H54 (cell line): ENCODE measurements at regions not wholly inside any gene's neighbourhood (a gene's known extent, or its start where the extent isn't known, plus 50 kb on each side); places are given as distances from the start of the nearest gene placed in this dataset.

Experiments used
- DNase-seq: peaks from one replicate; pipeline ENCODE4 v3.0.0; 2011; ENCODE audit warnings: low spot score, mixed read lengths; ENCODE audit not compliant: insufficient read length
- FAIRE-seq: peaks from 3 replicates; lab custom pipeline; 2011; peaks lifted over from hg19 to GRCh38; lab: Jason Lieb, UNC
- POLR2A ChIP-seq: IDR thresholded peaks from 2 replicates; pipeline ENCODE4 v1.6.1; 2011; ENCODE audit warnings: low read depth, mild to moderate bottlenecking, low read length

DNA sequence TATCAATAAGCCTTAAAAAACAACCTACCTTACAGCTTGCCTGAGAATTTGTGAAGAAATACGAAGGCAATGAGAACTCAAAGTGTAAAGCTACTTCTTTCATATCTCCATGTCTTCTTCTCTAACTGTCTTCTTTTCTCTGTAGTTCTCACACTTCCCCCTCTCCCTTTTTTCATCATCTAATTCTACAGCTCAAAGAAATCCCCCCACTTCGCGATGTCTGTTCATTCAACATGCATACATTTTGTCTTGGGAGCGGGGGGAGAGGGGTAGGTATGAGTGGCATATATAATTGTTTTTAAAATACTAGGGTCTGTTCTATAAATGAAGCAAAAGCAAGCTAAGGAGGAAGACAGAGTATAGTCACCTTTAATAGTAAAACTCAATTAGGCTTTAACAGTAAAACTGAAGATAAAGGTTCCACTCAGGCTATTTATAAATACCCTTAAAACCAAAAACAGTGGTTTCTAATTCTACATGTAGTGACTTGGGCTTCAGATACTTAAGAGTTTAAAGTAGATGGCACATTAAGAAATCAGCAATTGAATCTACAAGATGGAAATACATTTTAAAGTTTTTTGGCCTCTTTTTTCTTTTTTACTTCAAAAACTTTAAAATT, 106.9 kb downstream of the KLF12 start:
- DNase-seq (no peak), FAIRE-seq (no peak)
- no peak for TF ChIP-seq POLR2A

DNA sequence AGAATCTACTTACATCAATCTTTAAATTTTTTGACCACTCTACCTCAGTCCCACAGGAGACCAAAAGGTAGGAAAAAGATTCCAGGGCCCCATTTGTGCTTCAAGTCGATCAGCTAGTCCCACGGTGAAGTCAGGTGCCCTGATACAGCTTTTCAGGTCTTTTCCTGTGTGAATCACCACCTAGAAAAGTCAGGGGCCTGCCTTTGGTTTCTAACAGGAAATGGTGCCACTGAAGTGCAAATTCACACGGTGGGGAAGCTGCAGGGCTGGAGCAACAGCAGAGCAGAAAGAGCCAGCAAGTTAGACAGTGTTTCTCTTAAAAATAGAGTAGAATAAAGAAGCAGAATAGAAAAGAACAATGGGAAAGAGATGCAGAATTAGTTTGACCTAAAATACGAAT, 107.5 kb downstream of the KLF12 start:
- DNase-seq (no peak), FAIRE-seq (no peak)
- no peak for TF ChIP-seq POLR2A

DNA sequence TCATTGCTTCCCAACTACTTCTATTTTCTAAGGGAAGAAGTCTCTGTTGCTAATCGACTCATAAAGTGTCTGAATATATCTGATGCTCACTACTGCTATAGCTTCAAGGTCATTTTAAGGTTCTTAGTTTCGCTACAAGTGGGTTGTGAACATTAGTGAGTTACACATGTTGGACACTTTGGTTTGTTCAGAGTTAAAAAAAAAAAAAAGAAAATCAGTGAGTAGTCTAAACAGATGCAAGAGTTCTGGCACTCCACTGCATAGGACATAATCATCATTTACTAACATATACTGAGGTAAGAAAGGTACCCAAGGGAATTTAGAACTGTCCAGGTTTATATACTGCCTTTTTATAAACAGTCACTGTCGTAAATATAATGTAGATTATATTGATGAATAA, 108.8 kb downstream of the KLF12 start:
- TF ChIP-seq POLR2A, result no peak
- FAIRE-seq, result no peak
- DNase-seq, result no peak

DNA sequence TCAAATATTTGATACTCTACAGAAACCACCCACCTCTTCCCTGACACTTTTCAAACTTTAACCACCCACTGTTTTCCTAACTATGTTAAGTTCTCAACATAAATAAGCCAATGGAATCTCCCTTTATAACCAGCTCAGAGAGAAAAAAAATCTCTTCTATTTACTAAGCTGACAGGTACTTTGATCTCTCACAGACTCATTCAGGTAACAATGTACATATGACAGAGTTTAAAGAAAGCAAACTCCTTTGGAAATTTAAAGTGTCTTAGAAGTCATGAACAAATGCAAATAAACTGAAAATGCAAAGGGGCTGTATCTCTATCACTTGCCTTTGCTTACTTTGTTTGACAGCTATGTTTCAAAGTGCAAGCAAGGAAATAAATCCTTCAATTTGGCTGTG, 109.3 kb downstream of the KLF12 start:
- no peak for TF ChIP-seq POLR2A
- DNase-seq (no peak), FAIRE-seq (no peak)

DNA sequence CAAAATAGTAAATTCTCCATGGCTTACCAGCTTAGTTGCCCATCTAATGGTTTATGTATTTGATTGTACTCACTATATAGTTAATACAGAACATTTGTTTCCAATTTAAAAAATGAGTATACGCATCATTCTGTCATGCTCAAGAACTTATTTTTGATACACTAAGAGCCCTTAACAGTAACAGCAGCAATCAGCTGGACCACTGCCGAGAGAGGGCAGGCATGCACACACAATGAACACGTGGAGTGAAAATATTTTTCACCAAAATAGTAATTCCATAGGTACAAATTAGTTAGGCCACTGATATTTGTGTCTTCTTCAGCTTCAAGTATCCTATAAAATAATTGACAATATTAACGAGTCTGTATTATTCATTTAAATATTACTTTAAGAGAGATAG, 109.9 kb downstream of the KLF12 start:
- no peak for TF ChIP-seq POLR2A
- no peak for DNase-seq
- FAIRE-seq, result no peak

DNA sequence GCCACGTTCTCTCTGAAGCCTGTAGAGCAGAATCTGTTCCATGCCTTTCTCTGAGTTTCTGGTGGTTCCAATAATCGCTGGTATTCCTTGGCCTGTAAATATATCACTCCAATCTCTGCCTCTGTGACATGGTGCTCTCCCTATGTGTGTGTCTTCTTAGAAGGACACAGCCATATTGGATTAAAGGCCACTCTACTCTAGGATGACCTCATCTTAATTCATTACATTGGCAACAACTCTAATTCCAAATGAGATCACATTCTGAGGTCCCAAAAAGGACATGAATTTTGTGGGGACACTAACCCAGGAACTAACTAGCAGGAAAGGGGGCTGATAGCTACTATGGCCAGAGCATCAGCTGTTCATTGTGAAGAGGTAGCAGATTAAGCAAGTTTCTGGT, 110.7 kb downstream of the KLF12 start:
- FAIRE-seq (no peak), DNase-seq (no peak)
- TF ChIP-seq POLR2A, result no peak

DNA sequence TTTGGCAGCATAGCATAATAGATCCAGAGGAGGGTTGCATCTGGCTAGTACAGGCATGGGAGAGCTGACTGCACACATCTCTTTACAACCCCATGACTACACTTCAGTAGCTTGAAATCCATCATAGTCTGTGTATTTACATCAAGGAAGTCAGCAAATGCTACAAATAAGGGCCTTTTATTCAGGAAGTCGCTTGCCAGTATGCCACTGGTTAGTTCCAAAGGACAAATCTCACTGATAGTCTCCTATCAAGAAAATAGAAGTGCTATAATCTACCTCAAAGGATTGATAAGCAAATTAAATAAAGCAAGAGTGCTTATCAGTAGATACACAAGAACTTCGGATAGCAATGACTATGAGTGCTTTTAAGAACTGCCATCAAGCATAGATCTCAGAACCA, 112.7 kb downstream of the KLF12 start:
- FAIRE-seq (no peak), DNase-seq (no peak)
- TF ChIP-seq POLR2A, result no peak

DNA sequence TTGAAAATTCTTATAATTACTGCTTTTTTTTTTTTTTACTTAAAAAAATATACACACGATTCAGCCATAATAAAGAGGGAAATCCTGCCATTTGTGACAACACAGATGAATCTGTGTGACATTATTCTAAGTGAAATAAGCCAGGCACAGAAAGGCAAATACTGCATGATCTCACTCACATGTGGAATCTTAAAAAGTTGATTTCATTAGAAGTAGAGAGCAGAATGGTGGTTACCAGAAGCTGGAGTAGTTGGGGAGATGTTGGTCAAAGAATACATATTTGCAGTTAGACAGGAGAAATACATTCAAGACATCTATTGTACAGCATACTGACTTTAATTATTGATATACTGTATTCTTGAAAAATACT, 116.2 kb downstream of the KLF12 start:
- TF ChIP-seq POLR2A, result no peak
- DNase-seq (no peak), FAIRE-seq (peak; percentile 45)

DNA sequence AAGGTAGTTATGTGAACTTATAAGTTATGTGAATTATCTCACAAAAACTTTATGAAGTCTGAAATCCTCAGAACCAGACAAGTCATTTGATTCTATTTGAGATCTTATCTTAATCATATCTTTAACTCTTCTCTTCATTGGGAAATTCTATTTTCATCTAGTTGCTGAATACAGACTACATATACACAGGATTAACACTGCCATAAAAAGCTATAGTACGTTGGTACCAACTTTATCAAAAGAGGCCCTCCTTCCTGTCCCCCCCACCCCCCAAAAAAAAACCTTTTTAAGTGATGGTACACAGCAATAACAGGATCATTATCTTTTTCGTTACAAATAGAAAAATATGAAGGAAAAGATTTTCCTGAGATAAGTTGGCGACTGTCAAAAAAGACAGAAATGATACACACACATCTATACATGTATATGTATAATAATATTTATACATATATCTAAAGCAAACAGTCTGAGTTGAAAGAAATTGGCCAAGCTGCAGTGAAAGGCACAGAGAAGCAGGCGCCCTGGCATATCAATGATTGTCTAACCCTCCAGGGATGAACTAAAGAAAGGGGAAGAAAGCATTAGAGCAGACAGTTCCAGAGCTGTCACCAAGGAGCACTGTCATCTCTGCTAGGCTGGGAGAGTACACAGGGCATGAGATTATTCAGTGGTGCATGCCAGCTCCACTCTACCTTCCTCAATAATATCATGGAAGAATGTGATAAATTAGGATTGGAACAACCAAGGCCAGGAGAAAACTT, 116.7 kb downstream of the KLF12 start:
- no peak for FAIRE-seq
- no peak for TF ChIP-seq POLR2A
- DNase-seq, result no peak

DNA sequence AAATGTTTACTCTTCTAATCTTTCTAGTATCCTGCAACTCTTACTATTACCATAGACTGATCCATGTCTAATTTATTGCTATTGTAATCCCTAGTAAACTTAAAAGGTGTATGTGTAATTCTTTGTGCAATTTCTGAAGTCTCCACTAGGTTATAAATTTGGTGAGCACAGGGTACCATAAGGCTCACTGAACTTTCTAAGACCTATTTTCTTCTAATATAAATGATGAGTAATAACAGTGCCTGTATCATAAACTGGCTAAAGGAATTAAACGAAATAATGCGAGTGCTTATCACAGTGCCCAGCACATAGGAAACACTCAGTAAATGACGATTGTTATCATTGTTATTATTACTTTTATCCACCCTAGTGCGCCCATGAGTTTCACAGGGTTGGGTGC, 119.1 kb downstream of the KLF12 start:
- no peak for FAIRE-seq
- no peak for TF ChIP-seq POLR2A

DNA sequence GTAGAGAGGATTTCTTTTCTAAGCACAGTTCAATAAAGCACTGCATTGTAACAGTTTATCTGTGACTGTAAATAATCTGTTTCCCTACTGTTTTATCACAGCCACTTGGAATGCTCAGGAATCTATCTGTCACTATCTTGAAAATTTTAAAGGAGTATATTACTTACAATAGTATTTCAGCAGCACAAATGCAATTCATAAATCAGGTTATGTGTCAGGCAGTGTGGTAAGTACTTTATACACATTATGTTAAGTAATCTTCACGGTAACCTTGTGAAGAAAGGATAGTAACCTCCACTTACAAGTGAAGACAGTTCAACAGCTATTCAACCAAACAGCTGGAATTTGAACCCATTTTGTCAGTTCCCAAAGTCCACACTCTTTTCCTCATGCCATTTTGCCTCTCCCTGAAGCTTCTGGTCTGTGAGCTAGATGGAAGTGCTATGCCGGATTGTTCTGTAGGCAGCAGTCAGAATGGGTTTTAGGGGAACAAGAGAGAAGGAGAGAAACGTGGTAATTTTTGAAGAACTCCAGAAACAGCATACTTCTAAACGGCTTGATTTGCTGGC, 125.0 kb downstream of the KLF12 start:
- FAIRE-seq (peak; percentile 75), DNase-seq (no peak)
- no peak for TF ChIP-seq POLR2A

More for the DNA sequence above, 119.1 kb downstream of the KLF12 start:
- no peak for DNase-seq

DNA sequence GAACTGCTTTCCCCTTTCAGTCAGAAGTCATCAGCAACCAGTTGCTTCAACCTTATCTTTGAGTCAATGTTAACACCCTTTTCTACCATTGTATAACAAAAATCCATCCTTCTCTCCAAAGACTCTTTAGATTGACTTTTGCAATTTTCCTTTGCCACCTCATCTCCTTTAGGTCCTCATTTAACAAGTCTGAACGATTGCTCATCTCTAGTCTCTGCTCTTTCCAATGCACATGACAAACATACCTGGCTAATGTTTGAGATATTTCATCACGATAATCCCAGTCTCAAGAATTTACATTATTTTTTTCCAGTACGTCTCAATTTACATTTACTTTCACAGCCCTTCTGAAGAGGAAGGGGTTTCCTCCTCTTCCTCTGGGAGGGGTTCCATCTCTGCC, 127.5 kb downstream of the KLF12 start:
- no peak for FAIRE-seq

DNA sequence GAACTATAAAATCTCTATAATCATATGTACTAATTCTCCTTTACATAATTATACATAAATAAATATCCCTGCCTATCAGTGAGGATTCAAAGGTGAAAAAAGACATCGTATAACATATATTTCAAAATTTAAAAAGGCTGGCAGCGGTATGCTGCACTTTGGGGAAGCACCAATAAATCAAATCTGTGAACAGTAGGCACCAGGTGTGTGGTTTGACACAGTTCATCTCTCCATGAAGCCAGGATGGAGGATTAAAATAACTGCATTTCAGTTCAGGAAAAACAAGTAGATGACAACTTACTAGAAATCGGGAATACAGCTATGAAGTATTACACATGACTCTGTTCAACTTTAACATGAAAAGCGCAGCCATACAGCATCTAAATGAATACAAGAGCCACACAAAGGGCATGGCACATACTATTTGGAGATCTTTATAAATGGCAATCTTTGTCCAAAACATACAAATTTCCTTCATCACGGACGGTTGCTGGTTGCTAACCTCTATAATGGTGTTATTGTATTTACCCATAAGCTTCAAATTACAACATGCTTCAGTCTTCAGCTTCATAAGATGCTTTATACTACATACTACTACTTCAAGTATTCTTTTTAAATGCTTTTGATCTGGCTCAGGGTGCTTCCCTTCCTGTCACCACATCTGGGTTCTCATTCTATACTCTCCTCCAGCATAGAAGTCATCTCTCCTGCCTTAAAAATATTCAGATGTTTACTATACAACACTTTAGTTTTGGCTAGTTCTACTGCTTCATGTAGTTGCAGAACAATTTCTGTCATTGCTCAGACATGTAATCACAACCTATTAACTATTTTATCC, 128.7 kb downstream of the KLF12 start:
- TF ChIP-seq POLR2A, result no peak
- no peak for DNase-seq
- FAIRE-seq, result no peak

More for the DNA sequence above, 127.5 kb downstream of the KLF12 start:
- no peak for TF ChIP-seq POLR2A
- DNase-seq, result no peak

DNA sequence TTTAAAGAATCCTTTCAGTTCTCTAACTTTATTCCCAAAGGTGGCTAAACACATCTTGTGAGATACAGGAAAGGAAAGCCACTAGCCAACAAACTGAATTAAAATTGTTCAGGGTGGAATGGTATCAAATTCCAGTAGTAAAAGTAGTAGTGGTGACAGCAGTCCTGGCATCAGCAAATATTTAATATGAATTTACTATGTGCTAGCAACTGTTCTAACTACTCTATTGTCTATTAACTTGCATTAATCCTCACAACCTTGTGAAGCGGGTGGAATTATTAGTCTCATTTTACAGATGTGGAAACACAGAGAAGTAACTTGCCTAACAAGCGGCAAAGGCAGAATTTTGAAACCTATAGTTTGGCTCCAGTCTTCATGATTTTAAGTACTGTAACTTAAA, 130.1 kb downstream of the KLF12 start:
- DNase-seq, result no peak
- FAIRE-seq, result no peak
- no peak for TF ChIP-seq POLR2A
